ENCODE measurements at regions not wholly inside any gene's neighbourhood (a gene's known extent, or its start where the extent isn't known, plus 50 kb on each side); places are given as distances from the start of the nearest gene placed in this dataset.
A peak's percentile ranks its signal among the peaks of the same experiment; 100 is the strongest.

DNA sequence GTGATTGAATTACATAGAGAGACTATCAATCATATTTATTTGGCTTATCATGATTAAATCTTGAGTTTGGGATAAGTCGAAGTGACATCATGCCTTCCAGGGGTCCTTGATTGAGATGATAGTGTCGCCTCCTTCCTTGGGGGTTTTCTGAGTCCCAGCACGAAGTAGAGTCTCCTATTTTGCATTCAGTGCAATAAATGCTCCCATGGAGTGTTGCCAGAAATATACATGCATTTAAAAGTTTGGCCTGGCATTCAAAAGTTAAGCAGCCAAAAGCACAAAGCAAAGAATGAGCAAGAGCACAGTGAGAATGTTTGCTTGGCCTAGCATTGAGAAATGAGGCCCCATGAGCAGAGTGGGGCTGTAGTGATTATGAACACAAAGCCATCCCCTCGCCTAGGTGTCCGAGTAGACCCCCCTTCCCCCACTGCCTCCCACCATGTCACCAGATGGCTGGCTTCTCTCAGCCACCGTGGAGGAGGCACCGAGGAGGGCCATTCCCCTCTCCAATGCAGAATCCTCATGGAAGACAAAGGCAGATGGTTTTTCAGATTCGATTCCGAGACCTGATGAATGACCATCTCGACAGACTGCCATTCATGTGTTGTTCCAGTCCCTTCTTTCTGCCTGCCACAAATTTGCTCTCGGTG, 58.8 kb upstream of the UBL3 start:
- Mint-ChIP-seq H3K9me3 (ENCODE audit: unreplicated experiment) (no peaks in the 10 kb centered on the region), H3K27me3 (ENCODE audit: low read depth, unreplicated experiment) (peaks cover 3% of the 10 kb centered on the region), H3K27ac (ENCODE audit: unreplicated experiment) (no peak overlapping the region), H3K4me3 (ENCODE audit: unreplicated experiment) (no peak overlapping the region), H3K36me3 (ENCODE audit: low read depth, unreplicated experiment) (peaks cover 2% of the 10 kb centered on the region), H3K4me1 (ENCODE audit: low read depth, unreplicated experiment) (peaks cover 26% of the 10 kb centered on the region)
- no peak for TF ChIP-seq EZH2 (IDR thresholded peaks at IDR 0.05; ENCODE audit: insufficient read depth, low read length)
- TF ChIP-seq, protein P1, sequence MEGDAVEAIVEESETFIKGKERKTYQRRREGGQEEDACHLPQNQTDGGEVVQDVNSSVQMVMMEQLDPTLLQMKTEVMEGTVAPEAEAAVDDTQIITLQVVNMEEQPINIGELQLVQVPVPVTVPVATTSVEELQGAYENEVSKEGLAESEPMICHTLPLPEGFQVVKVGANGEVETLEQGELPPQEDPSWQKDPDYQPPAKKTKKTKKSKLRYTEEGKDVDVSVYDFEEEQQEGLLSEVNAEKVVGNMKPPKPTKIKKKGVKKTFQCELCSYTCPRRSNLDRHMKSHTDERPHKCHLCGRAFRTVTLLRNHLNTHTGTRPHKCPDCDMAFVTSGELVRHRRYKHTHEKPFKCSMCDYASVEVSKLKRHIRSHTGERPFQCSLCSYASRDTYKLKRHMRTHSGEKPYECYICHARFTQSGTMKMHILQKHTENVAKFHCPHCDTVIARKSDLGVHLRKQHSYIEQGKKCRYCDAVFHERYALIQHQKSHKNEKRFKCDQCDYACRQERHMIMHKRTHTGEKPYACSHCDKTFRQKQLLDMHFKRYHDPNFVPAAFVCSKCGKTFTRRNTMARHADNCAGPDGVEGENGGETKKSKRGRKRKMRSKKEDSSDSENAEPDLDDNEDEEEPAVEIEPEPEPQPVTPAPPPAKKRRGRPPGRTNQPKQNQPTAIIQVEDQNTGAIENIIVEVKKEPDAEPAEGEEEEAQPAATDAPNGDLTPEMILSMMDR (IDR thresholded peaks at IDR 0.05; ENCODE audit: insufficient read depth, low read depth, low read length), result no peak
- no peak overlapping the region for H2AFZ ChIP-seq (ENCODE audit: low read depth, low read length)
- no peak overlapping the region for H3K9ac ChIP-seq (ENCODE audit: low read length)
- H3K27me3 ChIP-seq (ENCODE audit: insufficient read depth, low read length), result no peaks in the 10 kb centered on the region
- H3K9me3 ChIP-seq (ENCODE audit: insufficient read depth, low read depth, low read length), result no peaks in the 10 kb centered on the region
- H3K4me3 ChIP-seq (ENCODE audit: insufficient read depth, low read depth, low read length), result no peak overlapping the region
- H3K79me2 ChIP-seq (ENCODE audit: insufficient read depth, low read length), result no peaks in the 10 kb centered on the region
- FAIRE-seq, result no peak
- H3K4me2 ChIP-seq (ENCODE audit: low read length), result no peak overlapping the region
- no peaks in the 10 kb centered on the region for H4K20me1 ChIP-seq (ENCODE audit: insufficient read depth, low read length)
- no peak for DNase-seq (ENCODE audit: low read depth)
- H3K36me3 ChIP-seq (ENCODE audit: insufficient read depth, low read length), result no peaks in the 10 kb centered on the region
- no peaks in the 10 kb centered on the region for H3K4me1 ChIP-seq (ENCODE audit: insufficient read depth, low read length)
- no peak overlapping the region for H3K27ac ChIP-seq (ENCODE audit: low read depth, low read length)

DNA sequence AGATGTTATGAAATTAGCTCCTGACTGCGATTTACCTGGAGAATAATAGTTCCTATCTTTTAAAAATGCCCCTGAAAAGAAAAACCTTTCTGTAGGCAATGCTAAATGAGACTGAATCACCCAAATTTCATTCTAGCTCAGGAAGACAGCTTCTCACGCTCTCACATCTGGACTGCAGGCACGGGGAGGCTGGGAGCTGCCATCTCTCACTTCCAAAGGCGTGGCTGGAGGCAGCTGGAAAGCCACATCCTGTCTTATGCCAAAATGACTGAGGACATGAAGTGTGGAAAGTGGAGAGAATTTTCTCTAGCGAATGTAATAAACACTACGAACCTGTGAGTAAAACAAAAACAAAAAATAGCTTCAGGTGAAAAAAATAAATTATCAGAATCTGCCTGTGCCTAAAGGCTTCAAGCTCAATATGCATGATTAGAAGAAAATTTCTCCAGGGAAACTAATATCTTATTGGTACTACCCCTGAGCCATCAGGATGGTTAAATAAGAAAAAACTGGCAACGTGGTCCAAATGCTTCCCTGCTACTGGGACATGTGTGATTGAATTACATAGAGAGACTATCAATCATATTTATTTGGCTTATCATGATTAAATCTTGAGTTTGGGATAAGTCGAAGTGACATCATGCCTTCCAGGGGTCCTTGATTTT, 58.1 kb upstream of the UBL3 start:
- Histone ChIP-seq H3K4me3 (ENCODE audit: insufficient read depth, low read depth, low read length) (no peak overlapping the region), H3K27ac (ENCODE audit: low read depth, low read length) (no peak overlapping the region), H3K4me2 (ENCODE audit: low read length) (no peak overlapping the region), H2AFZ (ENCODE audit: low read depth, low read length) (no peak overlapping the region), H3K79me2 (ENCODE audit: insufficient read depth, low read length) (no peaks in the 10 kb centered on the region), H3K27me3 (ENCODE audit: insufficient read depth, low read length) (no peaks in the 10 kb centered on the region), H3K4me1 (ENCODE audit: insufficient read depth, low read length) (no peaks in the 10 kb centered on the region), H3K9me3 (ENCODE audit: insufficient read depth, low read depth, low read length) (no peaks in the 10 kb centered on the region), H4K20me1 (ENCODE audit: insufficient read depth, low read length) (no peaks in the 10 kb centered on the region), H3K9ac (ENCODE audit: low read length) (no peak overlapping the region), H3K36me3 (ENCODE audit: insufficient read depth, low read length) (no peaks in the 10 kb centered on the region)
- H3K36me3 Mint-ChIP-seq (ENCODE audit: low read depth, unreplicated experiment), result peaks cover 2% of the 10 kb centered on the region
- peak overlapping the region; percentile 31 for H3K4me3 Mint-ChIP-seq (ENCODE audit: unreplicated experiment)
- H3K27ac Mint-ChIP-seq (ENCODE audit: unreplicated experiment), result peak overlapping the region; percentile 51
- TF ChIP-seq, protein P1 (IDR thresholded peaks at IDR 0.05; ENCODE audit: insufficient read depth, low read depth, low read length), result no peak
- TF ChIP-seq EZH2 (IDR thresholded peaks at IDR 0.05; ENCODE audit: insufficient read depth, low read length), result no peak
- H3K4me1 Mint-ChIP-seq (ENCODE audit: low read depth, unreplicated experiment), result peaks cover 31% of the 10 kb centered on the region
- H3K27me3 Mint-ChIP-seq (ENCODE audit: low read depth, unreplicated experiment), result peaks cover 3% of the 10 kb centered on the region
- DNase-seq (ENCODE audit: low read depth), result peak; percentile 64
- FAIRE-seq, result no peak
- no peaks in the 10 kb centered on the region for H3K9me3 Mint-ChIP-seq (ENCODE audit: unreplicated experiment)

DNA sequence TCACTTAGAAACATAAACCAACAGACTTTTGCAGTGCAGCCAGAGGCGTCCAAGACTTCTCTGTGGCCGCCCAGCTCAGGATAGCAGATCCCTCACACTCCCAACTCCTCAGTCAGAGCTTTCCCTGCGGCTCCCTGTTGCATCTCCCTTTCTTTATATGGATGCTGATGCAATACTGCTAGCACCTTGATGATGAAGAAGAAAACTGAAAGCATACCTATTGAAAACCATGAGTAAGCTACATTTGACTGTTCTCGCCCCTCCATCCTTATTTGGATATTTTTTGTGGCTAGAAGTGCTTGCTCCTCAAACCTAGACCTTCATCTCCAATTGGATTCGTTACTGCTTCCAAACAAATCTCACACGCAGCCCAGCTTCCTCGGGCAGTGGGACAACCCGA, 57.3 kb upstream of the UBL3 start:
- Mint-ChIP-seq H3K4me3 (ENCODE audit: unreplicated experiment) (no peak overlapping the region), H3K27ac (ENCODE audit: unreplicated experiment) (peak overlapping the region; percentile 62), H3K27me3 (ENCODE audit: low read depth, unreplicated experiment) (peaks cover 3% of the 10 kb centered on the region), H3K9me3 (ENCODE audit: unreplicated experiment) (no peaks in the 10 kb centered on the region), H3K4me1 (ENCODE audit: low read depth, unreplicated experiment) (peaks cover 36% of the 10 kb centered on the region), H3K36me3 (ENCODE audit: low read depth, unreplicated experiment) (peaks cover 2% of the 10 kb centered on the region)
- no peak overlapping the region for H3K4me2 ChIP-seq (ENCODE audit: low read length)
- H3K27me3 ChIP-seq (ENCODE audit: insufficient read depth, low read length), result no peaks in the 10 kb centered on the region
- no peak overlapping the region for H3K4me3 ChIP-seq (ENCODE audit: insufficient read depth, low read depth, low read length)
- no peak overlapping the region for H3K9ac ChIP-seq (ENCODE audit: low read length)
- DNase-seq (ENCODE audit: low read depth) (no peak), FAIRE-seq (no peak)
- no peaks in the 10 kb centered on the region for H3K36me3 ChIP-seq (ENCODE audit: insufficient read depth, low read length)
- no peaks in the 10 kb centered on the region for H3K9me3 ChIP-seq (ENCODE audit: insufficient read depth, low read depth, low read length)
- no peaks in the 10 kb centered on the region for H3K79me2 ChIP-seq (ENCODE audit: insufficient read depth, low read length)
- H2AFZ ChIP-seq (ENCODE audit: low read depth, low read length), result no peak overlapping the region
- H4K20me1 ChIP-seq (ENCODE audit: insufficient read depth, low read length), result no peaks in the 10 kb centered on the region
- no peak overlapping the region for H3K27ac ChIP-seq (ENCODE audit: low read depth, low read length)
- TF ChIP-seq EZH2 (IDR thresholded peaks at IDR 0.05; ENCODE audit: insufficient read depth, low read length), result no peak
- TF ChIP-seq, protein P1 (IDR thresholded peaks at IDR 0.05; ENCODE audit: insufficient read depth, low read depth, low read length), result no peak
- H3K4me1 ChIP-seq (ENCODE audit: insufficient read depth, low read length), result peaks cover 5% of the 10 kb centered on the region

Data from astrocyte (in vitro differentiated cells and primary cell).